NCI-H1417 treated with DMSO at 0.1 percent for 48 hours (cell line): ENCODE measurements at regions not wholly inside any gene's neighbourhood (a gene's known extent, or its start where the extent isn't known, plus 50 kb on each side); places are given as distances from the start of the nearest gene placed in this dataset.

Experiments used
- DNase-seq: peaks from one replicate; lab custom pipeline; 2025; lab: John Stamatoyannopoulos, UW

DNA sequence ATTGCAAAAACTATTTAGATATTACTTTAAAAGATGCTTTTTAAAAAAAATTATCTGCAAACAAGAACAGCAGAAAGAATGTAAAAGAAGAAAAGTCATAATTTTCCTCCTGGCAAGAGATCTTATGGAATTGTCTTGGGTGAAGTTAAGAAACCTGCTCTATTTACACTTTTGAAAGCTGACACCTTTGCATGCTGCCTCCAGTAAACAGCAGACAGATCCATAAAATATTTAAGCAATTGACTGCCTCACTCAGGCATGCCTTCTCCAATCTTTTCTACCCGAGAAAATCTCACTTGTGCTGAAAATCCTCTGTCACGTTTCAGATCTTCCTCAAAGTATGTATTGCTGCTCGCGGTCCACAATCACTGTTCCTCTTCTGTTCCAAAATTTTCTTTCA, 107.9 kb upstream of the ZP4 start:
- DNase-seq, result no peak

DNA sequence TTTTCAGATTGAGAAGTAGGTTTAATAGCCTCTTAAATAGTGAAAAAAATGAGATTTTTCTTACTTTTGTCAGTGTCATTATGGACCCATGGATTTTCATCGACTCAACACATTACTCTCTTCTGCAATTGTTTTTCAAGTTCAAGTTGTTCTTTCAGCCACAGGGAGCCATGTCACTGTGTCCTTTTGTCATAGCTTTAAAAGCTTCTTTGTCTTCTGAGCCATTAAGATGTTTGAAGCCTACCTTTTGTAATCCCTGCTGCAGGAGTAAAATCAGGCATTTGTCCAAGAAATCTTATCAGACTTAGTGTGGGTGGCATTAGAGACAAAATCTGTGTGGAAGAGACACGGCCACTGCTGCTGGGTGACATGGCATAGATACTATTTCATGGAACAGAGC, 92.8 kb upstream of the ZP4 start:
- no peak for DNase-seq

DNA sequence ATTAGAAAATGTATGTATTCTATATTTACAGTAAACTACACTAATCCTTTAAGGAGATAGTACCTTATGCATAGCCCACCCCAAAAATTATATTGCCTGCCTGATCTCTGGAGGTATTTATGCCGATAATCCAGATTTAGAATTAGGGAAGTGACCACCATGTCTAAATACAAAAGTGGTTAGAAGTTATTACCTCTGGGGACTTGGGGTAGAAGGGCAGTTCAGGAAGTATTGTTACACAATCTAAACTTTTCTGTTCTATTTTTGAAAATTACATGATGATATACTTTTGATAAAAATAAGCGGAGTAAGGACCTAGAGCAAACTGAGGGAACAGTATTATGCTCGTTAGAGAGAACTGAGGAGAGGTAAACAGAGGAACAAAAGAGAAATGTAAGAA, 90.5 kb upstream of the ZP4 start:
- DNase-seq, result no peak

DNA sequence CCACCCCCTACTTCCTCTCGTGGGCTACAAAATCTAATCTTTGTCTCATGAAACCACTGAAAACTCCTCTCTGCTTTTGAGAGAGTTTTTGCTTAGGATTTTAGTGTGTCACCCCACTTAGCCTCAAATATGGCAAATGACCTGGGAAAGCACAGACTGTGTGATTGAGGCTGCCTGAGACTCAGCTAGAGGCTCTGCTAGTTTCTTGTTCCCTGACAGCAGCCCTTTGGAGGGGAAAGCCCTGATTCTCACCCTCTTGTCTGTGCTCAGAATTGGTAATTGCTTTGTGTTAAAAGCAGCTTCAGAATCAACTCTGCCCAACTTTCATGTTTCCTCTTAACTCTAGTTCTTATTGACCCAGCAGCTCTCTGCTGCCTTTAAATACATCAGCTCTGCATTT, 85.6 kb upstream of the ZP4 start:
- DNase-seq, result no peak

DNA sequence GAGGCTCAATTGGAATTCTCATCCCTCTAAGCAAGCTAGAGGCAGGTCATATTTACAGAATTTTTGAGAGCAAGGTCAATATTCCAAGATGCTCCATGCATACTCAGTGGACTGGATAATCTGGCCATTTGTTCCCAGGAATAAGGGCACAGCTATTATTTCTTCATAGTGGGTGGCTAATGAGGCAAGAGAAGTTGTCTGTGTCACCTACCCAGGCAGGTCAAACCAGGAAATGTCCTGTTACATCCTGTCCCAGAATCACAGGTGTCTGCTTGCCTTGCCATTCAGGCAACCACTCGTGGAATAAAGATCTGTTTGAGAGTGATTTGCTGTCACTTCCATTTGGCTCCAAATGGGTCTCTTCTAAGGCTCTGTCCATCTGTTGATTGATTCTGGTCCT, 85.2 kb upstream of the ZP4 start:
- DNase-seq, result no peak

DNA sequence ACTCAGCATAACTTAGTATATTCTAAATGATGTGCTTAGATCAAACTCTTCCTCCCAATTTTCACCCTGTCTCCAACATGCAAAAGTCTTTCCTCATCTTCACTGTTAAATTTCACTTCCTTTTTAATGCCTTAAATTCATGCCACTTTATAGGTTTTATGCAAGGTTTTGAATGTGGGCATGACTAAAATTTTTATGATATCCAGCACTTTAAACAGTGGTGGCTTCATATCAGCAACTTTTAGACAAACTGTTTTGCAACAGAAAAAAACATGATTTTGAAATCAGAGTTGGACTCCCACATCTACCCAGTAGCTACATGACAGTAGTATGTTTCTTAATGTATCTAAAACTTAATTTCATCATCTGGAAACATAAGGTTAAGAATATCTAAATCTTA, 84.7 kb upstream of the ZP4 start:
- no peak for DNase-seq

DNA sequence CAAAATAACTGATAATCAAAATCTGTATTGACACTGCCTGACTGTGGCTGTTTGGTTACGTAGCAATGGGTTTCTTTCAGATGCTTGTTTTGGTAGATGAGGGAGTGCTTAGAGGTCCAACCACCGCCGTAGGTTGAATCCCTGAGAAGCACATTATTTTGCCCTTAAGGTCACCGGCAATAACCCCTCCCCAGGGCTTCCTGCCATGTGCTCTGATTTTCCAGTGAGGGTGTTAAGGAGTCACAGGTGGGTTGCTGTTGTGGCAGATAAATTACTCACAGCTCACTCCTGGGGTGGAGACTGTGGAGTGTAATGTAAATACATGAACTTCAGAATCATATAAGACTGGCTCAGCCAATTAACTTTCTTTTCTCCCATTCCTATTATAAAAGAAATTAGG, 81.5 kb upstream of the ZP4 start:
- DNase-seq, result no peak

DNA sequence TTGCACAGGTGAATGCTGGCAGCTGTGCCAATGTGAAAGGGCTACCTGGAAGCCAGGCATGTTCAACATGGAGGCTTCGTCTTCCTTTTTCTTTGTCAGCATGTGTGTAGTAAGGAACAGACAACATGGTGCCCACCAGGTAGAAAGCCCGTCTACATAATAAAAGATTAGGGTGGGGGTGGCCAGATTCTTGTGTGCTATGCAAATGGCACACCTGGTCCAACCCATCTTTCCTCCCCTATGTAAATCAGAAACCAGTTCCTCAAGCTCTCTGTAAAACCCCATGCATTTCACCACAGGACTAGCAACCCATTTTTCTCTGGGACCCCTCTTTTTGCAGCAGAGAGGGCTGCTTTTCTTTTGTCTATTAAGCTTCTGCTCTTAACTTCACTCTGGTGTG, 72.3 kb upstream of the ZP4 start:
- no peak for DNase-seq

DNA sequence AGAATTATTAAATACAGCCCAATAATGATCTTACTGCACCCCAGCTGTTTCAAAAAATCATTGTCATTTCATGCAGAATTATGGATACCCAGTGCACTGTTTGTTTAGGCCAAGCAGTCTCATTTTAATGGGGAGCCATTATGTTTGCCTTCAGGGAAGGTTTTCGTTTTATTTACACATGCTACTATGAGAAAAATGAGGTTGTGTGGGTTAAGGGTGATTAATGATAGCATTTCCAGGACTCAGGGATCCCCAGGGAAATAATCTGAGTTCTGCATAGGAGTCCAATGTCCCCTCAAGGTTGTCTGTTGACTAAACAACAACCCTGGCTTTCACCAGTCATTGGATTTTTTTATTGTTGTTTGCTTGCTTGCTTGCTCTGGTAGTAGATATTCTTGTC, 71.0 kb upstream of the ZP4 start:
- peak; percentile 76 for DNase-seq

DNA sequence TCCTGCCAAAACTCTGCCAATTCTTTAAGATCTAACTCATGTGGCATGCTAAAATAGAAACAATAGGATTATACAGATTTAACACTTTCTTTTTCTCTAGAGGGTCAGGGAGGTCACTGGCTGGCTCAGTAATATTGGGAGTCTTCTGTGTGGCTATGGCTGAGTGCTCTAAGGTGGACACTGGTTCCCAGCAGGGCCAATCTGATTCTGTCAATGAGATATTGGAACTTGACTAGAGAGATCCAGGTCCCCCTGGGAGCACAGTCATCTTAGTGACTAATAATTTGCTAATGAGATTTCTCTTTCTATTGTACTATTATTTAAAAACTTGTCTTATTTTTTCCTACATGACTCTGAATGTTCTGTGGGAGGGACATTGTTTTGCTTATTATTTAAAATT, 69.1 kb upstream of the ZP4 start:
- DNase-seq, result no peak

DNA sequence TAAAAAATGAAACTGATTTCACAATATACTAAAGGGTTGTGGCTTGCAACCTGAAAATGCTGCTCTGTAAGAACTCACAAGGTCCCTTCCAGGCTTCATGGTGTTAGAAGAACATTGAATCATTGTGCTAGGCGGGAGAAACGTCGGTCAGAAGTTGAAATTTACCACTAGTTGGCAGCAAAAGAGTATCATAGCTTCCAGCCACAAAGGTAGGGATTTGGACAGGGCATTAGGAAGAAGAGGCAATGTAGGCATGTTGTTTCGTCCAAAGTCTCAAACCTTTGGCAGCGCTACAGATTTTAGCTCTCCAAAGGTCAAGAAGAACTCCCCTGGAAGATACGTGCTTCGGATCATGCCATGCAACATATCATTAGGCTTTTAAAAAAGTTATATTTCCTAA, 62.5 kb upstream of the ZP4 start:
- DNase-seq, result no peak
